ENCODE measurements at regions not wholly inside any gene's neighbourhood (a gene's known extent, or its start where the extent isn't known, plus 50 kb on each side); places are given as distances from the start of the nearest gene placed in this dataset.

- TF ChIP-seq CTCF (IDR thresholded peaks at IDR 0.05; ENCODE audit: low read length) = no peak
- TF ChIP-seq EZH2 (optimal IDR thresholded peaks at IDR 0.05; ENCODE audit: low read depth, low read length) = no peak
Observed at GRCh38 chr1:188154761-188155160, 1326.0 kb downstream of the PLA2G4A start.

Data from MM.1S (cell line).